GM12864 (cell line): ENCODE measurements at regions not wholly inside any gene's neighbourhood (a gene's known extent, or its start where the extent isn't known, plus 50 kb on each side); places are given as distances from the start of the nearest gene placed in this dataset.

ENCODE experiments used
- DNase-seq: peaks from one replicate; pipeline ENCODE4 v3.0.0-alpha.2; 2011; ENCODE audit warnings: low read depth
- H3K4me3 ChIP-seq: 2 replicates; pipeline ENCODE4 v1.5.1; 2011; ENCODE audit warnings: mild to moderate bottlenecking, low read depth, low read length, control low read depth
- CTCF ChIP-seq: IDR thresholded peaks from 2 replicates; pipeline ENCODE4 v1.5.1; 2011; ENCODE audit warnings: low read depth, mild to moderate bottlenecking, moderate library complexity, low read length, control low read depth, inconsistent platforms; ENCODE audit errors: missing control alignments

DNA sequence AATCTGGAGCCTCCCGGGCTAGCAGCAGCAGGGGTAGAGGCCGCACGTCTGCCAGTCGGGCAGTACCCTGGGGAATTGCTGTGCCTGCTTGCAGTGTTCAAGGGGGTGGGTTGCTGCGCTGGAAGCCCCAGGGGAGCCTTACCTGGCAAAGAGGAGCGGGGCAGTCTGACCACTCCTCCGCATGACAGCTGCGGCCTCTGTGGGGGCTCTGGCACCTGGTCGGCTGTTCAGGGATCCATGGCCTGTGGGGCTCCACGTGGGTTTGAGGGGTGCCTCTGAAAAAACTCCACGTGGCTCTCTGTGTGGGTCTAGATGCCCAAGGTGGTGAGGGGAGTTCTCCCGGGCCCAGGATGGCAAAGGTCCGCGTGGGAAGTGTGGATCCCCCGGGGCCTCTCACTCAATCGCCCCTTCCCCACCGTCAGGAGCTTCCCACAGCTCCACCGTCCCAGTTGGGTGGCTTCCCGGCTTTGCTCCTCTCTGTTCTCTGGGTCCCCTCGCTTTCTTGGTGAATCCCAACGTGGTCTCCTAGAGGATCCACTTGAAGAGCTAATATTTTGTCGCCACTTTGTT, 184.5 kb downstream of the EFHB start:
- TF ChIP-seq CTCF: no peak
- no peak overlapping the region for H3K4me3 ChIP-seq
- no peak for DNase-seq

GRCh38 chr3:19748782-19749447, 185.1 kb downstream of the EFHB start:
- TF ChIP-seq CTCF: no peak
- no peak for DNase-seq
- H3K4me3 ChIP-seq: no peak overlapping the region

DNA sequence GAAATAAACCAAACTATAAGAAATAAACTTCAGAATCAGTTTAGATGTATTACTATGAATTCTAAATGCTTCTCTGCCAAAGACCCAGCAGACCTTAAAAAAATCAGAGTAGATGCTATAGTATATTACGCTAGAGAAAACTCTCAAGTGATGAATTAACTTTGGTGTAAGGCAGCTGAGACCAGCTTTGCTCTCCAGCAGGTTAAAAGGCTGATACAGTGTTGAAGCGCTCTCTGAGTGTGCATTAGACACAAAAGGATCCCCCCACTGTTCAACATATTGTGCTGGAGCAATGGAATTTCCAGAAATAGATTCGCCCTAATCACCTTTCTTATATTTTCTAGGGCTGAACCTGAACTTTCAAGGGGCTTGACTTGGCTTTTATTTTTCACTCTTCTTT, 190.0 kb downstream of the EFHB start:
- no peak for DNase-seq
- no peak for TF ChIP-seq CTCF
- H3K4me3 ChIP-seq: no peak overlapping the region

- H3K4me3 ChIP-seq: no peak overlapping the region
- DNase-seq: no peak
- TF ChIP-seq CTCF: no peak
Observed at GRCh38 chr3:19742935-19743334, 191.1 kb downstream of the EFHB start.

DNA sequence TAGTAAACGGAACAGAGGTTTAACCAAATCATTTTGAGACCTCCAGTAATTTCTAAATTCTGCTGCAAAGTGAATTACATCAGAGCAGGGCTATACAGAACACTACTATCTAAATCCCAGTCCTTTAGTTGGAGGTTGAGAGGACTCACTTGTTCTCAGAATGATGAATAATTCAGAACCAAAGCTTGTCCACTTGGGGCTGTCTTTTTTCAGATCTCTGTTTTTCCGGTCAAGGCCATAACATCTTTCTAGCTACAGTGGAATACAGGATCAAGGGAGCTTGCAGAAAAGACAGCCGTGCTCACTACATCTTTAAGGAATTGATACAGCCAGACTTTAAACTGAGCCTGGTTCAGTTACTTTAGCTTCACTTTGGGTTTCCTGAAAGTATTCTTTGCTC, 194.5 kb downstream of the EFHB start:
- TF ChIP-seq CTCF: no peak
- no peak for DNase-seq
- no peak overlapping the region for H3K4me3 ChIP-seq

DNA sequence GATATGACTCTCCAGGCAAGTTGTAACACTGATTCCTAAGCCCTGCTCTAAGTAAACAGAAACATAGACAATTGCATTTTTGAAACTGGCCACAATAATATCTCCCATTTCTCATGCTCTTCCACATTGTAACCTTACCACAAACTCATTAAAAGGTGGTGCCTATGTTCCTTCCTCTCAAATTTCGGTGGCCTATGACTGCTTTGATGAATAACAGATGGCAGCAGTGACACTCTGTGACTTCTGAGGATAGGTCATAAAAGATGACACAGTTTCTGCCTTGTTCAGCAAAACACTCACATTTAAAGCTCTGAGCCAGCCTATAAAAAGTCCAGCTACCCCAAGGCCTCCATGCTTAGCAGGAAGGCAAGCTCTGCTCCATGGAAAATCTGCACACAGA, 195.2 kb downstream of the EFHB start:
- no peak for TF ChIP-seq CTCF
- no peak overlapping the region for H3K4me3 ChIP-seq
- no peak for DNase-seq

GRCh38 chr3:19735111-19735510, 198.9 kb downstream of the EFHB start:
- no peak overlapping the region for H3K4me3 ChIP-seq
- TF ChIP-seq CTCF: no peak
- no peak for DNase-seq
